ENCODE measurements at regions not wholly inside any gene's neighbourhood (a gene's known extent, or its start where the extent isn't known, plus 50 kb on each side); places are given as distances from the start of the nearest gene placed in this dataset.

- no peak for DNase-seq
Observed at GRCh38 chr11:25992294-25992693, 339.6 kb upstream of the ANO3 start.

DNA sequence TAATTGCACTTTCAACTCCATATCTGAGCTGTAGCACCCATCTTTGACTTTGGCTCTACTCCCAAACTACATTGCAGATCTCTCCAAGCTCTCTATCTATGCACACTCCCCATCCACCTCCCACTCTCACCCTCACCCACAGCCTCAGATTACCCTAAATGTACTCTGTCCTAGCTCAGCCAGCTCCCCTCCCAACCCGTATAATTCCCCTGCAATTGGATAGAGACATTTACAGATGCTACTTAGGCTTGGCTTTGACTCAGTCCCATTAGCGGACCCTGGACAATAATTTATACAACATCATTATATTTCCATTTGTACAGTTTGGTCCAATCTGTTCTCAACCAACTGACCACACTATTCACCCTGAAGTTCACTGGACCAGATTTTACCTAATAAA lies 338.9 kb upstream of the ANO3 start:
- no peak for DNase-seq

DNA sequence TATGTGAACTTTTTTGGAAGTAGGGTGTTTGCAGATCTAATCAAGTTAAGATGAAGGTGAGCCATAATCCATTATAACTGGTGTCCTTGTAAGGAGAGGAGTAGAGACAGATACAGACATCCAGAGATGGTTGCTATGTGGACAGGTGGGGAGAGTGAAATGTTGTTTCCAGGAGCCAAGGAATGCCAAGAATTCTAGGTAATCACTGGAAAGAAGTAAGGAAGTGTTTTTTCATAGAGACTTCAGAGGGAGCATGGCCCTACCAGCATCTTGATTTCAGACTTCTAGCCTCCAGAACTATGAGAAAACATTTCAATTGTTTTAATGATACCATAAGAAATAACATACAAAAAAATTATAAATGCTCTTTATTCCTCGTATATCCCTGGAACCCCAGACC lies 320.5 kb upstream of the ANO3 start:
- no peak for DNase-seq

- DNase-seq: no peak
Observed at GRCh38 chr11:26014456-26015115, 317.3 kb upstream of the ANO3 start.

GRCh38 chr11:26017322-26017860 lies 314.5 kb upstream of the ANO3 start:
- DNase-seq: no peak

GRCh38 chr11:26017903-26018302 lies 314.0 kb upstream of the ANO3 start:
- no peak for DNase-seq

DNA sequence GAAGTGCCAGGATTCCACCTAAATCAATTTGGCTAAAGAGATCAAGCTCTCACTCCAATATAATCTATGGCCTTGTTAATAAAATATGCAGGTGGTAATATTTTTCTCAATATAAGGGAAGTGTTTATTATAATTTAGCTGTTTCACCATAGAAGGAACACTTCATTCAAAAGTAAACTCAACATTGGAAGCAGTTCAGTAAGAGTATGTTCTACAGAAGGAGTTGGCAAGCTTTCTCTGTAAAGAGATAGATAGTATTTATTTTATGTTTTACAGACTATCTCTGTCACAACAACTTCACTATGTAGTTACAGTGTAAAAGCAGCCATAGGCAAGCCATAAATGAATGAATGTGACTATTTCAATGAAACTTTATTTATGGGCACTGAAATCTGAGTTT lies 313.6 kb upstream of the ANO3 start:
- no peak for DNase-seq

DNA sequence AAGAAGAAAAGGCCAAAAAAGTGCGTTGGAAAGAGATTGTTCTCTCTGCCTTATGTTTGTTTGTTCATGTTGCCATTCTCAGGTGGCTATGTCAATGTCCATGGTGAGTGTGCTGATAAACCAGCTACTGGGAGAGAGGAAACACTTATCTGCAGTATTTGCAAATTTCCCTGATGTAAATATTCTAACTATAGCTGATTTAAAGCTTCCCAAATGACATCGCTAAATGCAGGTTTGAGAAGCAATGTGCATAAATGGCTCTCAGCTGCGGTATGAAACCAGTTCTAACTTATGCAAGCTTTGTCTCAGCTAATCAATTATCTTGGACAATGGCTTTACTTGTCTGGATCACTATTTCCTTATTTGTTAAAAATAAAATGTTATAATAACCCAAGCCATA lies 312.5 kb upstream of the ANO3 start:
- DNase-seq: no peak

GRCh38 chr11:26021017-26021416 lies 310.9 kb upstream of the ANO3 start:
- DNase-seq: no peak

DNA sequence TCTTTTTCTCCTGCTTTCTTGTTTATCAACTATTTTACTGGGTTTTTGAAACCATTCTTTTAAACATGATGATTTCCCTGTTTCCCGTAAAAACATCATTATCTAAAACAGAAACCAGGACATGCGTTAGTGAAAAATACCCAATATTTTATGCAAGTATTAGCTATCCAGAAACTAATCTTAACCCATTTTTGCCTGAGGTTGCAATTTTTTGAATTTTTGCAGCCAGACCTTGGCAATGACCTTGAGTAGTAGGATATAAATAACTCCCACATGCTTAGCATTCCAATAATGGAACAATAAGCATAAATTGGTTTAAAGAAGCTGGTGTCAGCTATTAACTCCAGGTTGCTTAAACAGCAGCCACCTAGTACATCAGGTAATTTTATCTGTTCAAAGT lies 308.9 kb upstream of the ANO3 start:
- DNase-seq: no peak

- DNase-seq: no peak
Observed at GRCh38 chr11:26025676-26026075, 306.3 kb upstream of the ANO3 start.

DNA sequence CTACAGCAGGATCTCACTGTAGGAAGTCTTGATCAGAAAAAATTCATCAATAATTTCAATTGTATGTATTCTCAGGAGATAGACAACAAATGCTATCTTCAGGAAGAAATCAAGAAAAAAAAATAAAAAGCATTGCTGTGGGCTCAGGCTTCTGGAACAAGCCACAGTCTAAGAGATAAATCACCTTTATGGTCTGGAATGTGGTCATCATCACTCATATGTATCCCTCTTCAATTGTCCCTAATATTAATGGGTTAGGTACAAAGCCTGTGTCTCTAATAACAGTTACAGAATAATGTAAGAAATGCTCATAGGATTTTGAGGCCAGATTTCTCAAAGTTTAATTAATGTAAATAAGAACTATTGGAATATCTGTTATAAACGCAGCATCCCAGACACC lies 305.9 kb upstream of the ANO3 start:
- no peak for DNase-seq

- DNase-seq: no peak
Observed at GRCh38 chr11:26027887-26028286, 304.0 kb upstream of the ANO3 start.

- no peak for DNase-seq
Observed at GRCh38 chr11:26028393-26028911, 303.5 kb upstream of the ANO3 start.

- no peak for DNase-seq
Observed at GRCh38 chr11:26030399-26030798, 301.5 kb upstream of the ANO3 start.

GRCh38 chr11:26032241-26032640 lies 299.7 kb upstream of the ANO3 start:
- no peak for DNase-seq

GRCh38 chr11:26035696-26036095 lies 296.2 kb upstream of the ANO3 start:
- DNase-seq: no peak

- DNase-seq: no peak
Observed at GRCh38 chr11:26037716-26038115, 294.2 kb upstream of the ANO3 start.

DNA sequence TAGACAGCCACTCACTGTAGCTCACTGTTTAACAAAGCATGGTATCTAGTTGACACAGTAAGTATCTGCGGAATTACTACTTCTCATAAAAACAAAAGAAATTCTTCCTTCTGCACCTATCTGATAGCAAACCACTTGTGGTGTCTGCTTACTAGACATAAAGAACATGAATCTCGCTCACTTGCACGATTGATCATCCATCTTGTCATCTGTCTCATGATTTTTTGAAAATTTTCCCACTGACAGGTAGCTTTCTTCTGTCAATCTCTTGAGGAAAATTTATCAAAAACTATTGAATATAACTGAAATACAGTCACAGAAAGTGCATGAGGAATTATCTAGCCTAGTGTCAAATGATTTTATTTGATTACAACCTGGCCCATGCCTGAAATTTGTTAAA lies 291.6 kb upstream of the ANO3 start:
- DNase-seq: no peak

- no peak for DNase-seq
Observed at GRCh38 chr11:26042113-26042512, 289.8 kb upstream of the ANO3 start.

GRCh38 chr11:26043665-26044064 lies 288.3 kb upstream of the ANO3 start:
- DNase-seq: no peak

GRCh38 chr11:26044389-26044788 lies 287.5 kb upstream of the ANO3 start:
- DNase-seq: no peak

DNA sequence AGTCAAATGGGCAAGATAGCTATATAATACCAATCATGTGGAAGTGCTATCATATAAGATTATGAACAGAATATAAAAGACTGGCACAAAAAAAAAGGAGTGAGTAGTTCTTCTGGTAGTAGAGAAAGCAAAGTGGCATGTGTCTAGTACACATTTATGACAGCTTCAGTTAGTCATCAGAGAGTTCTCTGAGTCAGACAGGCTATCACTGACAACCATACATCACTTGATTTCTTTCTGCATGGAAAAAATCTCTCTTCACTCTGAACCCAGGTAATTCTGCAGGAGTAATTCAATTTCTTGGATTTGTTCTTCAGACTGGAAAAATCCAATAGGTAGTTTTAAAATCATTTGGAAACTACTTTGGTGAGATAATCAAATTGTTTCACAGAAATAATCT lies 286.8 kb upstream of the ANO3 start:
- DNase-seq: no peak

DNA sequence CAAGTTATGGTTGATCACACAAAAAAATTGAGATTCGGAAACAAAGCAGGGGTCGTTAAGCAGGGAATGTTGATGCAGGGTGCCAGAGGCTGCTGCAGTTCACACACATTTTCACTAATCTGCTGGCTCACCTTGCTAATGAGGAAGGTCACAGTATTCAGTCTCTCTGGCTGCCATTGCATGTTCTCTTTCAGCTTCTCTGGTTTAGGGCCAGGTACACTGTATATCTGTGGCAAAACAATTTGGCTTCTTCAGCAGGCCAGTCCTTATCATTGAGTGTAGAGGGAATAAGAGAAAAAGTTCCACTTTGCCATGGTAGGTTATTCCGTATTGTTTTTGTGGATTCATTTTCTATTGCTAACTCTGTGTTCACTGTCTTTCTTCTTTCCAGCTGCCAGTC lies 283.7 kb upstream of the ANO3 start:
- no peak for DNase-seq

DNA sequence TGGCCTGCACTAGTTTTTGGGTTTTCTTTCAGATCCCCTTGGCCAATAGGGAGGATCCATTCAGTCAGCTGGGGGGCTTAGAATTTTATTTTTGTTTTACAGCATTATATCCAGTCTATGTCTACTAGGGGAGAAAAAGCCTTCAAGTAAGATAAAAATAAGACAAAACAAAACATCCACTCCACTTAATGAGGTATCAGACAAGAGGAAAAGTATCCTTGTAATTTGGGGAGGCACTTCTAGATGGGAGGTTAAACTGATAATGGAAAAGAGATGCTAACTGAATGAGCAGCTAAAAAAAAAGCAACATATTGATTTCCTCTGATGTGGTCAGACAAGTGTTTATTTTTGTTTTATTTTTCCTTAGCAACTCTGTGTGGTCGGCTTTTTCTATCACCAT lies 278.0 kb upstream of the ANO3 start:
- no peak for DNase-seq
